HG02943 (cell line): ENCODE measurements at regions not wholly inside any gene's neighbourhood (a gene's known extent, or its start where the extent isn't known, plus 50 kb on each side); places are given as distances from the start of the nearest gene placed in this dataset.

Experiments used
- ATAC-seq: cut with Tn5 transposase; IDR thresholded peaks from one replicate; pipeline ENCODE4 v1.9.1; 2021; ENCODE audit warnings: mild to moderate bottlenecking, low read depth, moderate library complexity; ENCODE audit not compliant: unreplicated experiment

- ATAC-seq = no peak
Measured at GRCh38 chr12:46458500-46459102, 86.0 kb upstream of the SLC38A2 start.

- ATAC-seq = no peak
Measured at GRCh38 chr12:46457958-46458357, 85.4 kb upstream of the SLC38A2 start.

- ATAC-seq = no peak
Measured at GRCh38 chr12:46456356-46457334, 84.1 kb upstream of the SLC38A2 start.

GRCh38 chr12:46455648-46456352 is 83.2 kb upstream of the SLC38A2 start:
- ATAC-seq = no peak

DNA sequence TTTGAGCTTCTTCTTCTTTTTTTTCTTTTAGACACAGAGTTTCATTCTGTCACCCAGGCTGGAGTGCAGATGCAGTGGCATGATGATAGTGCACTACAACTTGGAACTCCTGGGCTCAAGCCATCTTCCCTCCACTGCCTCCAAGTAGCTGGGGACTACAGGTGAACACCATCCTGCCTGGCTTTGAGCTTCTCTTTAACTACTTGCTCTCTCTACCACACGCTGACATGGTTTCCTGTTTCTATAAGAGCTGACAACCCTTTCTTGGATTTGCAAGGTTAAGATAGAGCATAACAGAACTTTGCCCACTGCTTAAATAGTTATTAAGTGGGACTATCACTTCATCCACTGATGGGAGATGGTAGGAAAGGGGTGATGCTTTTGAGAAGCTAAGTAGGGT is 82.4 kb upstream of the SLC38A2 start:
- no peak for ATAC-seq

DNA sequence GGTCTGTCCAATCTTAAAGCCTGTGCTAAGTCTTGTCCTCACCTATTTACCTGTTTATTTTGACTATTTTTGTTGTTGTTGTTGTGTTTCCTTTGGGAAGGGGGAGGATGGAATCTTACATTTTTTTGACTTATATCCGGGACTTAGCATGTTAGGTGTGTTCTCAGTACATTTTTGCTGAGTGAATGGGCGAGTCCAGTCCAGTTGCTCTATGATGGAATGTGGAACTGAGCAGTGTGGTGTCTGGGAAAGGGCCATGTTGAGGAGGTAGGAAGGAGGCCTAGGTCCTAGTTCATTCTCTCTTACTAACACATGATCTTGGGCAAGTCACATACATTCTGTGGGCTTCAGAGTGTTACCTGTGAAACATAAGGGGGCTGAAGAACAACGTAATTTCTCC is 80.9 kb upstream of the SLC38A2 start:
- ATAC-seq = no peak

- no peak for ATAC-seq
Measured at GRCh38 chr12:46452776-46453175, 80.2 kb upstream of the SLC38A2 start.

GRCh38 chr12:46452061-46452615 is 79.6 kb upstream of the SLC38A2 start:
- no peak for ATAC-seq

DNA sequence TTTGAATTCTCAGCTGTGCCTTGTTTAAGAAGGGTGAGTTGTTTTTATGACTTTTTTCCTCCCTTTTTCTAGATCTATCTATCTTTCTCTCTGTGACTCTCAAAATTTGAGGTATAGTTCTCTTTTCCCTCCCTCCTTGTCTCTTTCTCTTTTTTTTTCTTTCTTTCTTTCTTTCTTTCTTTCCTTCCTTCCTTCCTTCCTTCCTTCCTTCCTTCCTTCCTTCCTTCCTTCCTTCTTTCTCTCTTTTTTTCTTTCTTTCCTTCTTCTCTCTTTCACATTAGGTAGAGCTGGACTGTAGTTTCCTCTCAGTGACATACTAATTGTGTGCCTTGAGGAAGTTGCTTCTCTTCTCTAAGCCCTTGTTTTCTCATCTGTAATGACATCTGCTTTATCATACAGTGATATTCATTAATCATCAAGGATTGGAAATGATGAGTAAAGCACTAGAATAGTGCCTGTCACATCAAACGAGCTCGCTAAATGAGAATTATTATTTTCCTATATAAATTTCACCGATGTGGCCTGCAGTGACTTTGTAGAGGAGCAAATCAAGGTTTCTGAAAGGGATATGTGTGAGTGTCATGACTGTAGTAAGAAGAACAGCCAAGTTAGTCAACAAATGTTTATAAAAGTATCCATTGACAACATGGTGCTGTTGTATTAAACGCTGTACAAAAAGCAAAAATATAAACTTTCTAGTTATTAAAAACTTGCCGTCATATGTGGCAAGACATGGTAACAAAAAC is 78.9 kb upstream of the SLC38A2 start:
- no peak for ATAC-seq

DNA sequence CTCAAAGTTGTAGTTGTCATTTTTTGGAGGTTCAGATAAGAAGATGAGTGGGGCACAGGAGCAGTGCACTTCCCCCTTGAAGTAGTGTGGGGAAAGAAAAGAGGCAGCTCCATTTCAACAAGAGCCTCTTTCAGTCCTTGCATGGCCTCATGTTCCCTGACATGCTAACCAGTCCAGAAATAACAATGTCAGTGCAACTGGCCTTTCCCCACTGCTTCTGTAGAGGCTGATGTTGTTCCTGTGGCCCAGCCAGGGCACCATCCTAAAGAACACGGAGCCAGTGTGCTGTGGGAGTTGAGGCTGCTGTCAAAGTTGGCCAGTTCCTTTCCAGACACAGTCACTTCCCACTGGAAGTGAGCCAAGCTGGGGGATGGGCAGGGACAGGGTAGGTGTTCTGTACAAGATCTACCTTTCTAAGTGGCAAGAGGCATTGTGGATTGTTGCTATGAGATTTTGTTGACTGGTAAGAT is 77.7 kb upstream of the SLC38A2 start:
- ATAC-seq = no peak

DNA sequence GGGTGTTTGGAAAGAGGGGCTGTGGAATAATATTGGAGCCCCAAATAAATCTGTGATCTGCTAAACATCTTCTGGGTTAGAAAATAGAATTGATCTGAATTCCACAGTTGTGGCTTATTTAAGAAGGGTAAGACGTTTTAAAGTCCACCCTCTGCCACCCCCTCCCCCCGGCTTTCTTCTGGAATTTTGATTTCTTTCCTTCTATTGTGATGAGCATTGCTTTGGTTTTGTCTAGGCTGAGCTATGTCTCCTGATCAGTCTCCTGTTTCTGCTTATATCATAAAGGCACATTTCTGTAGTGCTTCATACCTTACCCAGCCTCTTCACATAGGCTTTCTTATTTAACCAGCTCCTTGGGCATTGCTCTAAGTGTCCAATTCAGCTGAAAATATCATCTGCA is 77.3 kb upstream of the SLC38A2 start:
- ATAC-seq = no peak

GRCh38 chr12:46449316-46449715 is 76.7 kb upstream of the SLC38A2 start:
- ATAC-seq = no peak

GRCh38 chr12:46446645-46447044 is 74.1 kb upstream of the SLC38A2 start:
- no peak for ATAC-seq

DNA sequence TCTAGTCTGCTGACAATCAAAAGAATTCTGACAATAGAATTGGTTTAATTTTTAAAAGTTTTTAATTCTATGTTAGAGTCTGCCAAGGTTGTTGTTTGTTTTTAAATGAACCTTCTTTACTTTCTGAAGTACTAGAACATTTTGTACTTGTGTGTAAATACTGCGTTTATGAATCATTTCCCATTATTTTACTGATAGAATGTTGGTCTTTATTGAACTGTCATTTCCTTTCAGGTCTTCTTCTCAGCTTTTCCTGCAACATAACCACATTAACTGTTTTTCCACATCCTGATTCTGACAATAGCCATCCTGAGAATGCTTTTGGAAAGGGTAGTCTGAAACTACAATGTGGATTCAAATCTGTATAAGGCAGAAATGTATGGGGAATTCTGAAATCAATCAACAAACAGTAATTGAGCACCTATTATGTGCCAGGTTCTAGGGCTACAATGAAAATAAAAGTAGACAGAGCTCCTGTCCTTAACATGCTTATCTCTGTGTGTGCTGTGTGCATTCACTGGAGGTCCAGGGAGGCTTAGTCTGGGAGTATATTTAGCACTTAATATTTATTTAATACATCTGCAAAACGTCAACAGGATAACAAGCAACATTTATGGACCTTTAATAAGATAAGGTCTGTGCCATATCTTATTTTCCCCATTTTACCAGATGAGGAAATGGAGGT is 73.1 kb upstream of the SLC38A2 start:
- no peak for ATAC-seq

DNA sequence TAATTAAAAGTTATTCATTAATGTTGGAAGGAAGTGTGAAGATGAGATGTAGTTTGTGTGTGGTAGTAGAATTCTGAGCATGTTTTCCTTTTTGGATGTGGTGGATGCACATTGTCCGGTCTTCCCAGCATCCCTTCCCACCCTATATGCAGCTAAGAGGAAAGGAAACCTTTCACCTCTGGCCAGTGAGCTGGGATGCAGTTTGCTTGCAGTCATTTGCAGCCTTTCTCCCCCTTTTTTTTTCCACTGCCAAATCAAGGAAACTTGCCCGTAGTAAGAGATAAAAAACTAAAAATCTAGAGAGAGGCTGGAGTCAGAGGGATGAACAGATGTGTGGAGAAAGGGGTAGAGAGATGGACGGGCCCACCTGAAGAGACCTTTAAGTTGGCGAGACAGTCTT is 72.5 kb upstream of the SLC38A2 start:
- no peak for ATAC-seq

DNA sequence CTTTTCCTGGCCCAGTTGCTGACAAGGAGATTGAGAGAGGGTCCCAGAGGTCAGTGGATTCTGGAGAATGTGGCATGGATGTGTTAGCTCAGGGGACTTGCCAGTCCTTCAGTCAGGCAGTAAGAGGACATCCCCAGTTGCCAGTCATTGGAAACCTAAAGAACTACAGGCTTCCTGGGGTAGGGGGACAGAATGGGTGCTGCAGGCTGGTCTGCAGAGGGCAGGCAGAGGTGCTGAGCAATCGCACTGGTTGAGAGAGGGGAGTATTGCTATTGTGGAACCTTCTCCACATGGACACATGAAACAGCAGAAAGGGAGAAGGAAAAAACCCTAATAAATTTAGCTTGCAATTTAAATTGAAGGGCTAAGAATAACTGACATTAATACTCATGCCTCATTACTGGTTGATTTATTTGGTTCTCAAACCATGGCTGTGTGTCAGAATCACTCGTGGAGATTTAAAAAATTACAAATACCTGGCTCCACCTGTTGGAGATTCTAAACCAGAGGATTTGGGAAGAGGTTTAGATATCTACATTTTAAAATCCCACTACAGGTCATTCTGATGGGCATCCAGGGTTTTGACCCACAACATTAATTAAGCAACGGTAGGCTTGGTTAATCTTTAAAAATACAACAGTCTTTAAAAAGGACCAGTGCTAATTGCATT is 71.2 kb upstream of the SLC38A2 start:
- ATAC-seq = no peak

GRCh38 chr12:46442738-46443137 is 70.2 kb upstream of the SLC38A2 start:
- ATAC-seq = no peak

DNA sequence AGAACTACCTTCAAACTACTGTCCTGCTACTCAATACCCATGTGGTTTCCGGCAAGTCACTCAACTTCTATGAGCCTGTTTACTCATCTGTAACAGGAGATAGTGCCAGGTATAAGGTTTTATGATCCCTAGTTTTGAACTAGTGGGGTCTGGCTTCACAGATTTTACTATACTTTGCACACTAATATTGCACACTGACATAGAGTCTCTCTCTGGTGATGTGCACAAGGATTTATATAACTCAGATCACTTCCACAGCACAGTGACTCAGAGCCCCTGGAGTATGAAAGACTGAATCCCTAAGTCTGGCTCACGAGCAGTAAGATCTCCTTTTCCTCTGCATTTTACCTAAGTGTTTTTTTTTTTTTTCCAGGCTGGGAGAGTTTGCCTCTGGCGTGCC is 69.7 kb upstream of the SLC38A2 start:
- ATAC-seq = no peak
